GM19238 (cell line): ENCODE measurements at regions not wholly inside any gene's neighbourhood (a gene's known extent, or its start where the extent isn't known, plus 50 kb on each side); places are given as distances from the start of the nearest gene placed in this dataset.

Experiments
- DNase-seq: peaks from one replicate; pipeline ENCODE4 v3.0.0; 2011; ENCODE audit warnings: low spot score; ENCODE audit not compliant: insufficient read length

DNA sequence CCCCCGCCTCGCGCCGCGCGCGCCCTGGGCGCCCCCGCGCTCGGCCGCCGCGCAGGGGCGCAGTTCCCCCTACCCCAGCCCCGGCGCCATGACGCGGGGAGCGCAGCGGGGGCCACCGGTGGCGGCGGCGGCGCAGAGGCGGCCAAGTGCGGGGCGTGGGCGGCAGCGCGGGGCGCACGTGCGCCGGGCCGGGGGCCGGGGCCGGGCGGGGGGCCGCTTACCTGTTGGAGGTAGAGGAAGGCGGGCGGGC is 108.3 kb downstream of the ENGASE start:
- DNase-seq: no peak

DNA sequence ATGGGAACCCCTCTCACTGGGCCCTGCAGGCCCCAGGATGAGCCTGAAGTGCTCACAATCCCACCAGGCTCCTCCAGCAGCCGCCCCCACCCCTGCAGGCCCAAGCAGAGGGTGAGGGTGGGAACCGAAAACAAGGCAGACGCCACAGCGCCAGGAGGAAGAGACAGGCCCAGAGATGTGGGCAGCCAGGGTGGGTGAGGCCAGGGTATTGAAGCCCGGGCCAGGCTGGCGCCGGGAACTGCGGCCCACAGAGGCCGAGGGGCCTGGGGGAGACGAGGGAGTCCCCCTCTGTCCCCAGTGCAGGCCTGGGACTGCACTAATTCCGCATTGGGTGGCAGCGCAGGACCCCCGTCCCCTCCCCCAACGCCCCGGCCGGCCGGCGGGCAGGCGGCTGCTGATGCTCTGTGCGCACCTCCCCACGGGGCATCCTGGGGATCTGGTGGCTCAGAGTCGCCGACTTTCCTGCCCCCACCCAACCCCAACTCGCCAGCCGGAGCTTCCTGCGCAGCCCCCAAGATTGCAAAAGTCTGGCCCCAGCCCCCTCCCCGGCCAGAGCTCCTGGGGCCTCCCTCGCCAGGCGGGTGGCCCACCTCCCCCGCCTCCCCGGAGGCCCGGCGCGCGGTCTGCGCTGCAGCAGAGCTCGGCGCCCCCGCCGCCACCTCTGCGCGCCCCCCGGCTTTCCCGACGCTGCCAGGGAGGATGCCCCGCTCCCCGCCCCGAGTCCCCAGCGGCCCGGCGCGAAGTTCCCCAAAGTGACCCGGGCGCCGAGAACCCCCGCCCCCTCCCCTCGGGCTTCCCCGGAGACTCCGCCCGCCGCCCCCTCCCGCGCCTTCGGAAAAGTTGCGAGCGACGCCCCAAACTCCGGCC is 107.8 kb downstream of the ENGASE start:
- DNase-seq: no peak

DNA sequence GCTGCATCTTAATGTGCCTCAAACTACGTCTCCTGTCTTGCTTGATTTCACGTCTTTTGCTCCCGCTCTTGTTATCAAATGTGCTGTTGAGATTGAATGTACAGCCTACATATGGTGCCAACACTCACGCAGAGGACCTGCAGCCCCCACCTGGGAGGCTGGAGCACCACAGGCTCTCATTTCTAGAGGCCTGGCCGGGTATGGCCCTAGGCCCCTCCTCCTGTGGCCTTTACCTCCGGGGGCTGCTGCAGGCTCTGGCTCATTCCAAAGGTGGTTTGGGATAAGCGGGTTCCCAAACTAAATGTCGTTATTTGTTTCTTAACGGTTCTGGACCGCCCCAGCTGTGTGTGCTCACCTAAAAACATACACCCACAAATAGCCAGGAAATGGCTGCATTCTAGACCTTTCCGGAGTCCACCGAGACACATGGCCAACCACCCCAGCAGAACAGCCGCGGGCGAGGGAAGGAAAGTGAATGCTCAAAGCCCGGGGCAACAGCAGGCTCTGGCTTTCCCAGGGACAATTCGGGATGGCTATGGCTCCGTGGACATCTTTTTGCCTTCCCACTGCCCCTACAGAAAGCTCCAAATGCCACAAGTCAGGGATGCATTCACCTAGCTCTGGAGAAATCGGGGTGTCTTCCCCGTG is 105.9 kb downstream of the ENGASE start:
- DNase-seq: no peak

DNA sequence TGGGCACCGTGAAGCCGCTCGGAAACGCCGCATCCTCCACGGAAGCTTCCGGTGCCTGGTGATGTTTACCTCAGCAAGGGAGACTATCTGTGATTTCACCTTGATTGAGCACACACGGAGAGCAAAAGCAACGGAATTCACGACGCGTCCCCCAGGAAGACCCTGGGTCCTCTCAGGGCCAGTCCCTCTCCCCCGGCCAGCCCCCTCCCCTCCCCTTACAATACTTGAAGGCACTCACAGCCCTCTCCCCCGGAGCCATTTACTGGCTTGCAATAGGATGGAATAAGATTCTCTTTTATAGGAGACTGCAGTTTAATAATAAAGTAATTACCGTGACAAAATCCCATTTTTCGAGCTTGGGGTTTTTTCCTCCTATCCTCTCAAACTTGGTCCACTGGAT is 104.7 kb downstream of the ENGASE start:
- DNase-seq: no peak

DNA sequence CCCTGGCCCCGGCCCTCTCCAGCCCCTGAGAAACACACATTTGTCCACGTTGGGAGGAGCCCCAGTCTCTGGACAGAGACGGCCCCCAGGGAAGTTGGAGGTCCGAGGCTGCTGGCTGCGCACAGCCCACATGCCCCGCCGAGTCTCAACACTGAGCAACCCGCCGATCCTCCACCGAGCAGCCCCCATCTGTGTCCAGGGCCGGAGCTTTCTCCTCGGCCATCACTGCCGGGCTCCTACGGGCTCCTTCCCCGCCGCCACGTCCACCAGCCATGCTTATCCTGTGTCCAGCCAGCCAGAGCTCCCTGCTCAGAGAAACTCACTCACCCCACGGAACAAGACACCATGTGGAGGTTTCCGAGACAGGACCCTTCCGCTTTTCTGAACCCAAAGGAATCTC is 103.3 kb downstream of the ENGASE start:
- DNase-seq: no peak

DNA sequence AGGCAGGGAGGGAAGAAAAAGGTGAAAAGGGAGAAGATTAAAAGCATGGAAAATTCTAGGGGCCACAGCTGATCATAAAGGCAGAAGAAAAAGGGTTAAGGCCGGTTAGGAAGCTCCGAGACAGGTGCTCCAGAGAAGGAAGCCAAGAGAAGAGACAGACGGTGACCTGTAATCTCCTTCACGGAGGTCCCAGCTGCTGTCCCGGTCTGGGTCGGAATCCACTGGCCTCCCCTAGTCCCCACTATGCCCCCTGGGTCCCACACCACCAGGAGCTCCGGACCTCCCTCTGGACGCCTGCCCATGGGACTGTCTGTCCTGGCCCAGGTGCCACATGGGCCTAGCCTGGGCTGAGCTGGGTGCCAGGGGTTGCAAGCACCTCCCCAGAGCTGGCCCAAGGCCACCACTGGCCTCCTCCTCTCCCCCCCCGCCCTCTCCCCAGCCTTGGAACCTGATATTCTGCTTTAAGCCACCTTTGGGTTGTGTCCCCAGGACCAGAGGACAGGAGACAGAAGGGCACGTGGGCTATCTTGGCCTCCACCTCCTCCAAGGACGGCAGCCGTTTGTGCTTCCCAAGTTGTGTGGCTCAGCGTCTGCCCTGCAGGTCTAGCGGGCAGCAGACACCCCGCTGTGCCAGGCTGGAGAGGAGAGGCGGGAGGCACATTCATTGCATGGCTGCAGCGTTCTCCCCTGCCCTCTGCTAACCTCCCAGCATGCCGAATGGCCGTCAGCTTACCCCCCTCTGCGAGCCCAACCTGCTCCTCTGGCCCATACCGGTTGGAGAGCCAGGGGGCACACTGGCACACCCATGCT is 102.4 kb downstream of the ENGASE start:
- no peak for DNase-seq

DNA sequence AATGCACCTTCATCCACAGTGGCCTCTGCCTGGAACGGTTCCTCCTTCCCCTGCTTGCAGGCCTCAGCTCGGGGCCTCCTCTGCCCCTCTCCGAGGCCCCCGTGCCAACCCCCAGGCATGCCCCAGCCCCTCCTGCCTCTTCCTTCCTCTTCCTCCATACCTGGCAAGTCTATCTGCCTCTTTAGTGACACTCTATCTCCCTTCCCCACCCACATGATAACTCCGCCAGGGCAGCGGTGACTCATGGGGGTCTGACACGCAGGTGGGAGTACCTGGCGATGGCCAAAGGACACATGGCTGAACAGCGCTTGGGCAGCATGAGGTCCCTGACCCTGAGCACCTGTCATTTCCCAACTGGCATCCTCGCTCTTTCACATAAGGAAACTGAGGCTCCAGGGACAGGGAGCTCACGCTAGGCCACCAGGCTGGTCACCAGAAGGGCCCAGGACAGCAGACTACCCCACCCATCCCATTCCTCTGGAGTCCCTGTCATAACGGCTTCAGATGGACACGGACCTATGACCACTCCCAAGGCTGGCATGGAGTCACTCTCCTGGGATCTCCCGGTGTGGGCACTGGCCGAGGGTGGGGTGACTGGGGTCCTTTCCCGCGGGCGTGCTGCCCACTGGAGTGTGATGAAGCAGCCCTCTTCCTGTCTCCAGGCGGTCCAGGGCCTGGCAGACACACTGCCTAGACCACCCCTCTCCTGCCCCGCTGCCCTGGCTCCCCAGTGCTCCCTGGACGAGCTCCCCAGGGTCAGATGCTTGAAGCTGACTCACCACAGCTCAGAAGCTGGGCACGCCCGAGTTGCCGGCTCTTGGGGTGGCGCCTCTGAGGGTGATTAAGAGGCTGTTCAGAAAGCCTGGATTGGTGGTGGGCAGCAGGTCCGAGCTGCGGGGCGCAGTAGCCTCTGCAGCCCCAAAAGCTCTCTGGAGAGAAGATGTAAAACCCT is 100.6 kb downstream of the ENGASE start:
- DNase-seq: no peak

DNA sequence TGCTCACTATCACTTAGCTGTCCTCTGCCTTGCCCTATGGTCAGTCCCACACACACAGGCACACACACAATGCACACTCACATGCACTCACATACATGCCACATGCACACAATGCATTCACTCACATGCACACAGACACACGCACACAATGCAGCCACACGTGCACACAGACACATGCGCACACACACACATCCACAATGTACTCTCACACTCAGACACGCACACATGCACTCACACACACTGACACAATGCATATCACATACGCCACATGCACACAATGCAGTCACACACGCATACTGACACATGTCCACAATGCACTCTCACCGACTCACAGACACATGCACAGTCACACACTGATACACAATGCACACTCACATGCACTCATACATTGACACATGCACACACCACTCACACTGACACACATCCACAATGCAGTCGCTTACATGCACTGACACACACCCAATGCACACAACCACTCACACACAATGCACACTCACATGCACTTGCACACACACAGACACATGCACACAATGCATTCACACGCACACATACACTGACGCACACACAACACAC is 99.7 kb downstream of the ENGASE start:
- no peak for DNase-seq

DNA sequence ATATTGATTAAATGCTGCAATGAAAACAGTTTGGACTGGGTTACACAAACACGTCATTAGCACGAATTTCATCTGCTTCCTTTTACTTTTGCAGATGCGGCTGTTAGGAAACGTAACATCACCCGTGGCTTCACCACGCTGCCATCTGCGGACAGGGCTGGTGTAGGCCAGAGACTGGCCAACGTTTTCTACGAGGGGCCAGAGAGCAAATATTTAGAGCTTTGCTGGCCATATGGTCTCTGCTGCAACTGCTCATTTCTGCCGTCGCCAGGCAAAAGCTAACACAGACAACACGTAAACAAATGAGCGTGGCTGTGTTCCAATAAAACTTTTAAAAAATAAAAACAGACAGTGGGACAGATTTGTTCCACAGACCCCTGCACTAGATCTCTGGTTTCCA is 96.6 kb downstream of the ENGASE start:
- DNase-seq: no peak

DNA sequence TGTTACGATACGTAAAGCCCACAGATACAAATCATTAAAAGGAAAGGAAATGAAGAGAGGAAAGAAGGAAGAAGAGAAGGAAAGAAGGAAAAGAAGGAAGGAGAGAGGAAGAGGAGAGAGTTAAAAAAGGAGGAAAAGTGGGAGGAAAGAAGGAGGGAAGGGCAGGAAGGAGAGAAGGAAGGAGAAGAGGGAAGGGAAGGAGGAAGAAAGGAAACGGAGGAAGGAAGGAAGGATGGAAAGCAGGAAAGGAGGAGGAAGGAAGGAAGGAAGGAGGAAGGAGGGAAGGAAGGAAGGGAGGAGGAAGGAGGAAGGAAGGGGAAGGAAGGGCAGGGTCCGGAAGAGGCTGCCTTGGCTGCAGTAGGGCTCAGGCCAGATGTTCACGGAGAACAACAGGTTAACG is 95.2 kb downstream of the ENGASE start:
- DNase-seq: no peak

DNA sequence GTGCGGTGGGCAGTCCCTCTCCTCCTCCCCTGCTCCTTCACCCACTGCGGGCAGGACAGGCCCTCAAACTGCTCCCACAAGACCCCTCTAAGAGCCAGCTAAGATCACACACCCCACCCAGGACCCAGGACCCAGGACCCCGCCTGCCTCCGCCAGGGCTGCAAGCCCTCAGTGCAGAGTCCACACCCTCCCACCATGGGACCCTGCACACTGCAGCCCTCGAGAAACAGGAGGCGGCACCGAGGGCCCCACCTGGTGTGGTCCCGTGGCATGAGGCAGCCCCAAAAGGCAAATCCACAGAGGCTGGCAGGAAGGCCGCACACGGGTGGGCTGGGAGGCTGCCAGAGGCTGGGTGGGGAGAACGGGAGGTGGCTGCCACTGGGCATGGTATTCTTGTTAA is 94.7 kb downstream of the ENGASE start:
- no peak for DNase-seq

DNA sequence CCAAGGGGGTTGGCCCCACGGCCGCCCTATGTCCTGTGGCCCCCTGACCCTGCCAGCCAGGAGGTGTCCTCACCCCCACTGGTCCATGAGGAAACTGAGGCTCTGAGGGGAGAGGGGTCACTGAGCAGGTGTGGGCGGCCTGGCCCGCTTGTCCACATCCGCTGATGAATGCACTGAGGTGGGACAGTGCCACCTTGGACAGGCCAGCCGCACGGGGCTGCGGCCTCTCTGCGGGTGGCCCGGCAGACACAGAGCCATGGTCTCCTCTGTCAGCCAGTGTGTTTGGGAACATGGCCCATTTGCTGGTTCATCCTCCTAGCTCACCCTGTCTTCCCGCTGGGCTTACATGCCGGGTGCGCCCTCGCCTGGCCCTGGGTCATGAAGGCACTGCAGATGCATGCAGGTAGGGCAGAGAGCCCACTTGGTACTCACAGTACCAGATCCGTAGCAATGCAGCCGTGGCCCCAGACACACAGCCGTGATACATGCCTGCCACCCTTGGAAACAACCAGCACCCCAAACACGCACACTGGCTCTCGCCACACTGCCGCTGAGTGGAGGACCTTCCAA is 93.9 kb downstream of the ENGASE start:
- no peak for DNase-seq

DNA sequence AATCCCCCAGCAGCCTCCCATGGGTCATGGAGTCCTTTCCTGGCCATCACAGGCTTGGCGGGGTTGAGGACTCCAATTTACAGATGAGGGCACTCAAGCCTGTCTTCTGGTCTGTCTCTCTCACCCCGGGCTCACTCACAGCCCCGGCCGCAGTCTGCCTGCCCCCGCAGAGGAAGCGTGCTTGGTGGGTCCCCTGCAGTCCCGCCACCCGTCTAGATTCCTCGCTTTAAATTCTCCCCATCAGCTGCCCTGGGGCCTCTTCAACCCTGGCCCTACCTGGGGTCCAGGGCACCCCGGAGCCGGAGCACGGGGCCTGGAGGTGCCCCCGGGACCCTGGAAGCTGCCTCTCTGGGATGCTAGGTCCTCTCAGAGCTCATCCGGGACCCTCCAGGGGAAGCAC is 92.9 kb downstream of the ENGASE start:
- DNase-seq: no peak

DNA sequence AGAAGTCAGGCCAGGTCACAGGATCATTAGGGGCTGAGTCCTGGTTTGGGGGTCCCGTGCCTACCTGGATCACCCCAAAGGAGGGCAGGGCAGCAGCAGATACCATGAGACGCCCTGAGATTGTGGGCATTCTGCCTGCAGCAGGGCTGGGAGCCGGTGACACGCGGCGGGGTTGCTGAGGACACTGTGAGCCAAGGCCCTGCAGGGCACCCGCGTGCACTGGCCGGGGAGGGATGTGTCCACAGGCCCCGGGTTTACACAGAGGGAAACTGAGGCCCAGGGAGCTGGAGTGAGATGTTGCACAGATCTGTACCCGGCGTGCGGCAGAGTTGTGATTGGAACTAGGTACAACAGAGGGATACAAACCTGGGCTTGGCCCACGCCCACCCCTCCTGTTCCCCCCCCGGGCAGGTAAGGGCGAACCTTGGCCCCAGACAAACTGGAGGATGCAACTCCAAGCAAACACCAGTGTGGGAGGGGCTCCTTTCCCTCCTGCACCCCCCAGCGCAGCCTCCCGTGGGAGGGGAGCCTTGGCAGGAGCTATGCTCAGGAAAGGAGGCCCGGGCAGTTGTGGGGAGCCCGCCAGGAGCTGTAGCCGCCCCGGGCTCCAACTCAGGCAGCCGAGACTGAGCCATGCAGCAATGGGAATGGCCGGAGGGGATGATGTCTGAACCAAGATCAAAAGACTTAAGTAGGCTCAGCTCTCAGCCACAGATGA is 91.3 kb downstream of the ENGASE start:
- DNase-seq: no peak

DNA sequence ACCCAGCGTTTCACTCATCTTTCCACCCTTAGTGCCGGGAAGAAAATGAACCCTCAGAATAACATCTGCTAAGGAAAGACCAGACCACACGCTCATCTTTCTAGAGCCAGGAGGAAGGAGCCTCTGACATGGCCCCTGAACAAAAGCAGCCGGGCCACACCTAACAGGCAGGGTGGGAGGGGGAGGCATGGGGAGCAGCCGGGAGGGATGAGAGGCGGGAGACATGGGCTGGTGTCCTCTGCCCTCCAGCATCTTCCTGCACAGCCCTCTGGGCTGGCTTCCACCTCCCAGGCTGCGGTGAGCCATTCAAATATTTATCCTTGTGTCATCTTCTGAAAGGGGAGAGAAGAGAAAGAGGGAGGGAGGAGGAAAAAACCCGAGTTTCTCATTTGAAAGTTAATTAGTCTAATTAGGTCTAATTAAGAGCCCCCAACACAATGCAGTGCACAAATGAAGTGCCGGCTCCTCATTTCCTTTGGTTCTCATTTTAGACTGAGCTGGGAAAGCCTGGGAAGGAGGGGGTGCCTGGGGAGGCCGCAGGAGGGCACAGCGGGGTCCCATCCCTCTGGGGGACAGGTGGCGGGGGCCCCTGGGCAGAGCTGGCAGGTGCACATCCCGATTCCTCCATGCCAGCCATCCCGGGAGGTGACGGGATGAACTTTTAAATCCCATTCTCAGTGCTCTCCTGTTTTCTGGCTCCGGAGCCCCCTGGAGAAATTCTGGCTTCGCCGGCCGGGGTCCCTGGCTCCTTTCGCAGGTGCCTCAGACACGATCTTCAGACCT is 90.5 kb downstream of the ENGASE start:
- DNase-seq: no peak

DNA sequence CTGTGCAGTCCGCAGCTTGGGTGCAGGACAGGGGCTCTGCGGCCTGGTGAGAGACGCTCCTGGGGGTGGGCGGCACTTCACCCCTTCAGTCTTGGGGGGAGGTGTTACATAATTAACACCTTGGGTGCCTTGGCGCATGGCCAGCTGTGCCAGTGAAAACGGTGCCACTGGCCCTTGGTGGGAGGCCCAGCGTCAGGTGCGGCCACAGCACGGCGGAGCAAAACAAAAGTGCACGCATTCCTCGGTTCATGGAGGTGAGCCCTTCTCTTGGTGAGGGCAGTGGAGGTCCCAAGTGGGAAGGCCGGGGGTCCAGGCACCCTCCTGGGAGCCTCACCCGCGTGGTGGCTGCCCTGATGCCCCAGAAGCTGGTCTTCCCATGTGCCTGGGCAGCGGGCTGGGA is 89.8 kb downstream of the ENGASE start:
- DNase-seq: no peak

DNA sequence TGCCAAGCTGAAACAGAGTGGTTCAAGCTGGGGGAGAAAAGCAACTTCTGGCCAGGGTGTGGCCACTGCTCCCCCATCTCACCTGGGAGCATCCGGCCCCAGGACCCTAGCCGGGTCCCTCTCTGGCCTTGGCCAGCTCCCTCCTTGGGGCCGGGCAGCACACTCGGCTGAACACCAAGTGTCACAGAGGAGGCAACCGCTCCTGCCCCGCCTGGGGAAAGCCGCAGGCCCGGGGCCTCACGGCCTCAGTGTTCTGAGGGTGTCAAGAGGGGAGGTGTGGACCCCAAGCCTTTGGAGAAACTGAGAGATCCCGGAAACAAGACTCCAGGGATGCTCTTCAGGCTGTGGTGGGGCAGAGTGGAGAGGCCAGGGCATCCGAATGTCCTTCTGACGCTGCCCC is 88.4 kb downstream of the ENGASE start:
- no peak for DNase-seq

DNA sequence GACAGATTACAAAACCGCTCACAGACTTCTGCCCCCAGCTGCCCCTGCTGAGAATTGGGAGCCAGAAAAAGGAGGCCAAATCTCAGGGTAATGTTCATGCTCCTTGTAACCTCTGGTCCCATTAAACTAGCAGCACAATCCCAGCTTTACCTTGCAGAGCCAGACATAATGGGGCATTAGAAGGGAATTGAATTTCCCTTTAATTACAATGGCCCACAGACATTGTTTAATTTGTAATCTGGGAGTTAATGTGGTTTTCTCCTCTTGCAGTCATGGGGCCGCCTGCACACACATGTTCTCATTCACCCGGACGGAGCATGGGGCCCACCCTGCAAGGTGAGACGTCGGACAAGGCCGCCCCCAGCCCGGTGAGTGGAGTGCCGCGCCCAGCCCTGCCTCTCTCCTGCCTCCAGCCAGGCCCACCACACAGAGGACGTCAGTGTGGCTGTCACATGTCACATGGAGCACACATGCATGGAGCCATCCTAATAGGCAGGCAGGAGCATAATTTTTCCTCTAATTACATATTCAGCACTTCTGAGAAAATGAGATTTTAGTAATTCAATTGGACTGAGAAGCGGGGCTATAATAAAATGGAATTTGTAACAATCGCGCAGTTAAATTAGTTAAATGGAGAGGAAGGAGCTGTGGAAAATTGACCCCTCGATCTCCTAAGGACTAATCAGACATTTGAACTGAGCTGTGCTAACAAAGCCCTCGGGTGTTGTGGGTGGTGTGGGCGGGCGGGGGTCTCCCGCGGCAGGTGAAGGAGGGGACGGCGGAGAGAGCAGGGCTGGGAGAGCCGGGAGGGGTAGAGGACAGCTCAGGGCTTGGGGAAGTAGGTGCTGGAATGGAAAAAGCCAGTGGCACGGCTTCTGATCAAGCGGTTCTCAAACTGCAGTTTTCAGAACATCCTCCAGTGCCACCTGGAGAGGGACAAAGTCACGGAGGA is 87.7 kb downstream of the ENGASE start:
- DNase-seq: no peak
